LNCaP clone FGC (cell line): ENCODE measurements at regions not wholly inside any gene's neighbourhood (a gene's known extent, or its start where the extent isn't known, plus 50 kb on each side); places are given as distances from the start of the nearest gene placed in this dataset.
A peak's percentile ranks its signal among the peaks of the same experiment; 100 is the strongest.
"Not testable (repeated sequence)": the region's sequence is repeated elsewhere in the genome, so short reads cannot be mapped to it uniquely, and the experiment has no call there.

ENCODE experiments used
- DNase-seq: peaks from one replicate; pipeline ENCODE4 v3.0.0-alpha.2; 2011; ENCODE audit warnings: low read depth
- H3K4me3 ChIP-seq: 2 replicates; pipeline ENCODE4 v1.5.1; 2011; ENCODE audit warnings: mild to moderate bottlenecking, low read depth, low read length, control low read depth
- CTCF ChIP-seq: IDR thresholded peaks from 2 replicates; pipeline ENCODE4 v1.5.1; 2012; ENCODE audit warnings: mild to moderate bottlenecking; ENCODE audit not compliant: control insufficient read depth, insufficient read depth; ENCODE audit errors: extremely low read depth

- H3K4me3 ChIP-seq: no peak overlapping the region
- TF ChIP-seq CTCF: no peak
- DNase-seq: no peak
Observed at GRCh38 chrX:42385730-42386129, 392.2 kb downstream of the PPP1R2C start.

- DNase-seq: no peak
- H3K4me3 ChIP-seq: no peak overlapping the region
- TF ChIP-seq CTCF: no peak
Observed at GRCh38 chrX:42384956-42385355, 393.0 kb downstream of the PPP1R2C start.

DNA sequence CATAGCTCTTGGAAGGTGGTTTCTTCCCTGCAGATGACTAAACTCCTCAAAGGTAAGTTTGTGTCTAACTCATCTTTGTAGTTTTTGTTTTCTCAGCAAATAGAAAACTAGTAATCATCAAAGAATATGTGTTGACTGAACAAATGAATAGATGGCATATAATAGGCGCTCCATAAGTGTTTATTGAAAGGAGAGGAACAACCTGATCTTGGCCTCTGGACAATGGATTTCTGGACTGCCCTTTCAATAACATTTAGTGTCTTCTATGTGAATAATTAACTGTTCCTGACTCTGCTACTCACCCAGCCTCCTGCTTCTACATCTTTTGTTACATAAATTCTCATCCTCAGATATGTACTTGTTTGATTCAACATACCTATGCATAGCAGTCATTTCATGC is 399.1 kb downstream of the PPP1R2C start:
- no peak for TF ChIP-seq CTCF
- no peak overlapping the region for H3K4me3 ChIP-seq
- DNase-seq: peak; percentile 52

GRCh38 chrX:42375086-42375485 is 402.9 kb downstream of the PPP1R2C start:
- no peak overlapping the region for H3K4me3 ChIP-seq
- DNase-seq: no peak
- TF ChIP-seq CTCF: no peak

DNA sequence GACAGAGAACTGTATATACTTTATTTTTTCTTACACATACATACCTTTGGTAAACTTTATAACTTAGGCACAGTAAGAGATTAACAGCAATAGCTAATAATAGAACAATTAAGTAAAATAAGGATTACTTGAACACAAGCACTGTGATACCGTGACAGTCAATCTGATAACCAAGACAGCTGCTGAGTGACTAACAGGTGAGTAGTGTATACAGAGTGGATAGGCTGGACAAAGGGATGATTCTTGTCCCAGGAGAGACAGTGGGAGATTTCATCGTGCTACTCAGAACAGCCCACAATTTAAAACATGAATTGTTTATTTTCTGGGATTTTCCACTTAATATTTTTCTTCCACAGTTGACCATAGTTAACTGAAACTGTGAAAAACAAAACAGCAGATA is 411.8 kb downstream of the PPP1R2C start:
- H3K4me3 ChIP-seq: no peak overlapping the region
- no peak for DNase-seq
- TF ChIP-seq CTCF: no peak

- no peak for DNase-seq
- no peak for TF ChIP-seq CTCF
- no peak overlapping the region for H3K4me3 ChIP-seq
Observed at GRCh38 chrX:42362219-42362618, 415.7 kb downstream of the PPP1R2C start.

- not testable (repeated sequence) for DNase-seq, H3K4me3 ChIP-seq
Observed at GRCh38 chrX:42342981-42343380, 419.6 kb upstream of the CASK start.
